Common myeloid progenitor, CD34-positive (primary cell): ENCODE measurements at regions not wholly inside any gene's neighbourhood (a gene's known extent, or its start where the extent isn't known, plus 50 kb on each side); places are given as distances from the start of the nearest gene placed in this dataset.

ENCODE experiments used
- CTCF ChIA-PET: fragments of 350-600 bp; sonication (Branson Sonifier 250); formaldehyde crosslinking; loops from one replicate; lab custom pipeline; 2021; ENCODE audit warnings: antibody characterized with exemption; lab: Charles Lee
- POLR2A ChIA-PET: fragments of 350-600 bp; sonication (Branson Sonifier 250); formaldehyde crosslinking; loops from one replicate; lab custom pipeline; 2021; ENCODE audit warnings: antibody characterized with exemption; lab: Charles Lee
- DNase-seq, 3 donors: peaks; one replicate each; pipeline versions ENCODE4 v3.0.0 to v3.0.0-alpha.2; 2013
- H3K27ac ChIP-seq, 2 experiments: 1 replicate in 1 of 2; 2 replicates in 1 of 2; pipeline ENCODE4 v1.7.0; 2013; ENCODE audit warnings: inconsistent platforms in 2 of 2, low read length in 2 of 2, mild to moderate bottlenecking in 2 of 2, low read depth in 1 of 2, moderate library complexity in 1 of 2; ENCODE audit not compliant: severe bottlenecking in 2 of 2, insufficient read depth in 1 of 2, poor library complexity in 1 of 2
- H3K27me3 ChIP-seq, 5 experiments: replicated peaks in 2 of 5; 1 replicate in 3 of 5; 2 replicates in 2 of 5; pipeline versions ENCODE4 v1.6.1 to v1.7.0; 2013; ENCODE audit warnings: low read length in 4 of 5, mild to moderate bottlenecking in 2 of 5, moderate library complexity in 2 of 5, inconsistent platforms in 1 of 5; ENCODE audit not compliant: insufficient read depth in 5 of 5, control insufficient read depth in 4 of 5
- H3K36me3 ChIP-seq, 4 experiments: 1 replicate in 2 of 4; 2 replicates in 2 of 4; pipeline versions ENCODE4 v1.6.1 to v1.7.0; 2013; ENCODE audit warnings: low read length in 3 of 4, control low read depth in 1 of 4, mild to moderate bottlenecking in 1 of 4; ENCODE audit not compliant: control insufficient read depth in 4 of 4, insufficient read depth in 4 of 4
- H3K4me1 ChIP-seq, 4 experiments: 1 replicate in 3 of 4; 2 replicates in 1 of 4; pipeline versions ENCODE4 v1.6.1 to v1.7.1; 2013; ENCODE audit warnings: low read length in 3 of 4, mild to moderate bottlenecking in 3 of 4, control low read depth in 1 of 4, inconsistent platforms in 1 of 4, moderate library complexity in 1 of 4; ENCODE audit not compliant: control insufficient read depth in 4 of 4, insufficient read depth in 4 of 4; ENCODE audit errors: control extremely low read depth in 1 of 4
- H3K4me3 ChIP-seq, 7 experiments: 1 replicate in 4 of 7; 2 replicates in 3 of 7; pipeline versions ENCODE4 v1.5.1 to v1.7.0; 2013; ENCODE audit warnings: mild to moderate bottlenecking in 7 of 7, low read length in 6 of 7, moderate library complexity in 6 of 7, inconsistent platforms in 2 of 7, low read depth in 2 of 7, control low read depth in 1 of 7; ENCODE audit not compliant: insufficient read depth in 4 of 7, control insufficient read depth in 1 of 7; ENCODE audit errors: extremely low read depth in 1 of 7
- H3K9me3 ChIP-seq, 5 experiments: 1 replicate in 4 of 5; 2 replicates in 1 of 5; pipeline versions ENCODE4 v1.6.1 to v1.7.1; 2013; ENCODE audit warnings: low read length in 4 of 5, mild to moderate bottlenecking in 2 of 5, inconsistent platforms in 1 of 5, low read depth in 1 of 5, moderate library complexity in 1 of 5; ENCODE audit not compliant: control insufficient read depth in 4 of 5, insufficient read depth in 2 of 5; ENCODE audit errors: control extremely low read depth in 1 of 5
- WGBS: methylation state at CpG from one replicate; pipeline ENCODE4 v1.1.5; 2013; ENCODE audit not compliant: insufficient coverage; 5-methylcytosine and 5-hydroxymethylcytosine counted together

GRCh38 chr11:104610635-104611034 lies 287.6 kb downstream of the CASP12 start:
- Histone ChIP-seq H3K4me3 (no peak overlapping the region), H3K27ac (no peak overlapping the region), H3K36me3 (no peaks in the 10 kb centered on the region), H3K9me3 (peaks cover 0 to 2% (median 0%) of the 10 kb centered on the region in 5 experiments), H3K4me1 (peaks cover 0 to 10% (median 4%) of the 10 kb centered on the region in 4 experiments), H3K27me3 (no peaks in the 10 kb centered on the region)
- CTCF ChIA-PET, result interaction anchor here (1.8 to 2.9 kb wide), 2 partner anchors 95 to 1252 kb away, joined by 4 to 10 read pairs; no protein-coding TSS in a partner anchor
- no CpG with 5 or more reads among the region's 3 CpGs for WGBS
- POLR2A ChIA-PET, result no interaction called here
- DNase-seq, result no peak

- peak; percentile 47 to 71 (median 70) for DNase-seq
- no peak overlapping the region for H3K27ac ChIP-seq
- no peaks in the 10 kb centered on the region for H3K27me3 ChIP-seq
- no peak overlapping the region for H3K4me3 ChIP-seq
- ChIA-PET CTCF (interaction anchor here (1.2 to 2.9 kb wide), 4 partner anchors 44 to 1253 kb away, joined by 3 to 10 read pairs (median 4); no protein-coding TSS in a partner anchor), POLR2A (no interaction called here)
- peaks cover 0 to 2% (median 0%) of the 10 kb centered on the region in 5 experiments for H3K9me3 ChIP-seq
- peaks cover 0 to 10% (median 4%) of the 10 kb centered on the region in 4 experiments for H3K4me1 ChIP-seq
- 50% methylated on average over 2 of the region's 2 CpGs for WGBS
- no peaks in the 10 kb centered on the region for H3K36me3 ChIP-seq
Observed at GRCh38 chr11:104609311-104610085, 288.8 kb downstream of the CASP12 start.

GRCh38 chr11:104602643-104603042 lies 295.6 kb downstream of the CASP12 start:
- Histone ChIP-seq H3K27me3 (no peaks in the 10 kb centered on the region), H3K4me3 (no peak overlapping the region), H3K36me3 (no peaks in the 10 kb centered on the region), H3K4me1 (peaks cover 0 to 7% (median 0%) of the 10 kb centered on the region in 4 experiments), H3K27ac (no peak overlapping the region), H3K9me3 (peaks cover 0 to 6% (median 0%) of the 10 kb centered on the region in 5 experiments)
- CTCF ChIA-PET, result interaction anchor here (0.9 kb wide), 1 partner anchor 83 kb away, joined by 3 read pairs; no protein-coding TSS in a partner anchor
- DNase-seq, result no peak
- 80% methylated on average over 1 of the region's 4 CpGs for whole genome bisulfite sequencing
- POLR2A ChIA-PET, result no interaction called here

GRCh38 chr11:104594228-104594958 lies 303.9 kb downstream of the CASP12 start:
- ChIA-PET POLR2A (no interaction called here), CTCF (no interaction called here)
- peaks cover 0 to 3% (median 0%) of the 10 kb centered on the region in 4 experiments for H3K4me1 ChIP-seq
- no peaks in the 10 kb centered on the region for H3K27me3 ChIP-seq
- no CpG with 5 or more reads among the region's 2 CpGs for WGBS
- H3K36me3 ChIP-seq, result no peaks in the 10 kb centered on the region
- H3K9me3 ChIP-seq, result no peaks in the 10 kb centered on the region
- no peak overlapping the region for H3K4me3 ChIP-seq
- peak in 2 of 3 donors; percentile 3 to 11 for DNase-seq
- H3K27ac ChIP-seq, result no peak overlapping the region

GRCh38 chr11:104588970-104589369 lies 309.3 kb downstream of the CASP12 start:
- no peak for DNase-seq
- Histone ChIP-seq H3K27me3 (no peaks in the 10 kb centered on the region), H3K27ac (no peak overlapping the region), H3K4me3 (no peak overlapping the region), H3K4me1 (no peaks in the 10 kb centered on the region), H3K9me3 (no peaks in the 10 kb centered on the region), H3K36me3 (no peaks in the 10 kb centered on the region)
- WGBS, result 80% methylated on average over 1 of the region's 1 CpG
- ChIA-PET POLR2A (no interaction called here), CTCF (no interaction called here)

- no peak for DNase-seq
- no peaks in the 10 kb centered on the region for H3K27me3 ChIP-seq
- no peaks in the 10 kb centered on the region for H3K36me3 ChIP-seq
- CTCF ChIA-PET, result no interaction called here
- POLR2A ChIA-PET, result no interaction called here
- H3K4me3 ChIP-seq, result no peak overlapping the region
- H3K4me1 ChIP-seq, result no peaks in the 10 kb centered on the region
- H3K9me3 ChIP-seq, result no peaks in the 10 kb centered on the region
- no peak overlapping the region for H3K27ac ChIP-seq
- WGBS, result no CpG with 5 or more reads among the region's 2 CpGs
Observed at GRCh38 chr11:104588446-104588845, 309.8 kb downstream of the CASP12 start.

- no peak overlapping the region for H3K4me3 ChIP-seq
- peaks cover 0 to under 1% (median 0%) of the 10 kb centered on the region in 4 experiments for H3K4me1 ChIP-seq
- POLR2A ChIA-PET, result no interaction called here
- no peak overlapping the region for H3K27ac ChIP-seq
- no peaks in the 10 kb centered on the region for H3K9me3 ChIP-seq
- 100% methylated on average over 1 of the region's 2 CpGs for WGBS
- no peaks in the 10 kb centered on the region for H3K36me3 ChIP-seq
- no peak for DNase-seq
- H3K27me3 ChIP-seq, result no peaks in the 10 kb centered on the region
- CTCF ChIA-PET, result no interaction called here
Observed at GRCh38 chr11:104584823-104585222, 313.4 kb downstream of the CASP12 start.
